HG02938 (cell line): ENCODE measurements at regions not wholly inside any gene's neighbourhood (a gene's known extent, or its start where the extent isn't known, plus 50 kb on each side); places are given as distances from the start of the nearest gene placed in this dataset.

Experiments
- ATAC-seq: cut with Tn5 transposase; IDR thresholded peaks from one replicate; pipeline ENCODE4 v1.9.1; 2021; ENCODE audit warnings: mild to moderate bottlenecking, moderate library complexity; ENCODE audit not compliant: unreplicated experiment

- ATAC-seq = no peak
These were observed 258.3 kb downstream of the TOMM20 start for GRCh38 chr1:234870020-234870981.

DNA sequence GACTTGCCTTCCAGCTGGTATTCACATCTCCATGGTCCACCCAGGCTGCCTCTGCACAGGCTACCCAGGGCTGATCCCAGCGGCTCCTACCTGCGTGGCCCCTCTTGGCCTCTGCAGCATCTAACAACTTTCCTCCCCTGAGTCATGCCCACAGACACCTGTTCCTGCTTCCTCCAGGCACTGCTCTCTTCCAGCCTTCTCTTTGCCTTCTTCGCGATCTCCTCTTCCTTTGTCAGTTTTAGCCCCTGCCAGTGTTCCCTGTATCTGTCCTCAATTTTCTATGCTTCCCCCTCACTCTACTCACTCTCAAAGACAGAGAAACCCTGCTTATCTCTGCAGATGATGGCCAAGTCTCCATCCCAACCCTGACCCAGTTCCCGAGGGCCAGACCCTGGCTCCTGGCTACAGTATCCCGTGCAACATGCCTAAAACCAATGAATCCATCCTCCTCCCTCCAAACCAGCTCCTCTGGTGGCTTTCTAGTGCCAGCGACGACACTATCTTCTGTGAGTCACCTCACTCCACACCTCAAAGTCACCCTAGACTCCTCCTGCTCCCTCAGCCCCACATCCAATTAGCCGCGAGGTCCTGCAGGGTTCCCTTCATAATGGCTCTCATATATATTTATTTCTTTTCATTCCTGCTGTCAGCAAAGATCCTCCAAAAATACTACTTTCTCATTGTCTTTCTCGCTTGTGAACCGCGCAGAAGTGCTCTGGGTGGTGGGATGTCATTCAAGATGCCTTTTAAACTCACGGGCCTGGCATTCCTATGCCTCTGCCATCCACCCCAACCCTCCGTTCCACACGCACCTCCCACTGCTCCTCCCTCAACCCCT lies 259.2 kb downstream of the TOMM20 start:
- no peak for ATAC-seq

DNA sequence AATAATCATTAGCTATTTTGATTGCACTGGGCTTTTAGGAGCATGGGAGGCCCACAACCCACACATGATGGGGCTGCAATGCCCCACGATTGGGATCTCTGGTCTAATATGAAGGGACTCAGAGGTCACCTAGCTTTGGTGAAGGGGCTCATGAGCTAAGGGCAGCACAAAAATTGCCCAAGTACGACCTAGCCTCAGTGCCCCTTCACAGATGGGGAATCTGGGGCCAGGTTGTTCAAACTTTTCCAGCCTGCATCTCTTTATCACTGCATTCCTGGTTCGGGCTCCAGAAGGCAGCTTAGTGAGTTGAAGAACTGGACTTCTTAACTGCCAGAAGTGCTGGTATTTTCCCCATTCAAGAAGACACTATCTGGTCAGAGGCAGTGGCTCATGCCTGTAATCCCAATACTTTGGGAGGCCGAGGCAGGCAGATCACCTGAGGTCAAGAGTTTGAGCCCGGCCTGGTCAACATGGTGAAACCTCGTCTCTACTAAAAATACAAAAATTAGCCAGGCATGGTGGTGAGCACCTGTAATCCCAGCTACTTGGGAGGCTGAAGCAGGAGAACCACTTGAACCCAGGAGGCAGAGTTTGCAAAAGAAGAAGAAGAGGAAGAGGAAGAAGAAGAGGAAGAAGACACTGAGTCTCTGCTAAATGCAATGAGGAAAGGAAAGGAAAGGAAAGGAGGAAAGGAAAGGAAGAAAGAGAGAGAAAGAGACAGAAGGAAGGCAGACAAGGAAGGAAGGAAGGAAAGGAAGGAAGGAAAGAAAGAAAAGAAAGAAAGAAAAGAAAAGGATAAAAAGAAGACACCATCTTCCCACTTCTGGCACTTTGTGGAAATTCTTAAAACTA lies 258.5 kb upstream of the IRF2BP2 start:
- ATAC-seq = no peak

GRCh38 chr1:234866007-234866866 lies 256.3 kb upstream of the IRF2BP2 start:
- no peak for ATAC-seq

GRCh38 chr1:234865171-234866006 lies 255.4 kb upstream of the IRF2BP2 start:
- ATAC-seq = no peak

GRCh38 chr1:234864116-234864515 lies 254.1 kb upstream of the IRF2BP2 start:
- ATAC-seq = no peak

GRCh38 chr1:234863551-234863971 lies 253.6 kb upstream of the IRF2BP2 start:
- no peak for ATAC-seq

- ATAC-seq = no peak
These were observed 253.1 kb upstream of the IRF2BP2 start for GRCh38 chr1:234862944-234863515.

DNA sequence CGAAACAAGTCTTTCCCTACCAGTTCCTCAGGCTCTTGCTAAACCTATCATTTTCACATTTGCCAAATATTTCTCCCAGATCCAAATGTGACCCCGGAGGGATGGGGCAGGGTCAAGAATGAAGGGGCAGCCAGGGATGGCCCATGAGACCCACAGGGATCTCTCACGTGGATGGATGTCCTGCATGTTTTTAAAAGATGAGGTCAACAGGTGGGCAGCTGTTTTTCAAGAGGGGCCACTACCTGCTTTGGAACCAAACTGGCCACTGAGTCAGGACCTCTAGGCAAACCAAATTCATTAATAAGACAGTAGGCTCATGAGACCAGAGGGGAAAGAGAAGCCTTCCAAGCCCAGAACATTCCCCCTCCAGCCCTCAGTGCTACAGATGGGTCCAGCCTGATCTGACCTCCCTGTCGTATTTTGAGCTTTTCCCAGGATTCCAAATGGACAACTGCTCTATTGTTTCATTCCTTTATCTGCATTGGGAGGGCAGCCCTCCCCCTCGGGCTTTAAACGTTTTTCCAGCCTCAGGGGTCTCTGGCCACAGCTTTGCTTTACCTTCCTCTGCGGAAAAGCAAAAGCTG lies 252.5 kb upstream of the IRF2BP2 start:
- ATAC-seq = no peak

DNA sequence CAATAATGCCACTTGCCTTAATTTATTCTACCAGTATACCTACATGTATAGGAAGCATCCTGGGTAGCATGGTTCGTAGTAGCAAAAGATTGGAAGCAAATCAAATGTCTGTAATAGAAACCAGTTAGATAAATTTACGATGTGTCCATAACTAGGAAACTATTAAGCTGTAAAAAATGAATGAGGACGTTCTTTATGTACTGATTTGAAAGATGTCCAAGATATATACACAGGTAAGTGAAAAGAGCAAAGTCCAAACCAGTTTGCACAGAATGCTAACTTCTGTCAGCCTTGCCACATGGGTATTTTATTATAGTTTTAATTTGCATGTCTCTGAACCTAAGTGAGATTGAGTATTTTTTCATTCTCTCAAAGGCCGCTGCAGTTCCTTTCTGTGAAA lies 251.8 kb upstream of the IRF2BP2 start:
- ATAC-seq = no peak

DNA sequence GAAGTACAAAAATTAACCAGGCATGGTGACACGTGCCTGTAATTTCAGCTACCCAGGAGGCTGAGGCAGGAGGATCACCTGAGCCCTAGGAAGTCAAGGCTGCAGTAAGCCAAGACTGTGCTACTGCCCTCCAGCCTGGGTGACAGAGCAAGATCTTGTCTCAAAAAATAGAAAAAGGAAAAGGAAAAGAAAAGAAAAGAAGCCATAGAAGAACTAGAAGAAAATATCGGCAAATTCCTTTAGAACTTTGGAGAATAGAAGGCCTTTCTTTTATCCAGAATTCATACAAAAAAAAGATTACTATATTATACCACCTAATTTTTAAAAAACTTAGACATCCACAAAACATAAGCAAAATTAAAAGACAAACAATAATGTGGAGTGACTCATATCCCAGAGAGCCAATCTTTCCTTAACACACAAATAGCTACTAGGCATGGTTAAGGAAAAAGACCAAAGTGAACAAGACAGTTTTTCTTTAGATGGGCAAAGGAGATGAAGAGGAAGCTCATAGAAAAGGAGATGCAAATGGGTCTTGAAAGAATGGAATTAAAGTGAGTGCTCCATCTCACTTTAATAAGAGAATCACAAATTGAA lies 251.1 kb upstream of the IRF2BP2 start:
- ATAC-seq = no peak

GRCh38 chr1:234858722-234859121 lies 248.7 kb upstream of the IRF2BP2 start:
- ATAC-seq = no peak

- ATAC-seq = no peak
These were observed 246.9 kb upstream of the IRF2BP2 start for GRCh38 chr1:234856845-234857245.

- ATAC-seq = no peak
These were observed 245.9 kb upstream of the IRF2BP2 start for GRCh38 chr1:234855851-234856250.

DNA sequence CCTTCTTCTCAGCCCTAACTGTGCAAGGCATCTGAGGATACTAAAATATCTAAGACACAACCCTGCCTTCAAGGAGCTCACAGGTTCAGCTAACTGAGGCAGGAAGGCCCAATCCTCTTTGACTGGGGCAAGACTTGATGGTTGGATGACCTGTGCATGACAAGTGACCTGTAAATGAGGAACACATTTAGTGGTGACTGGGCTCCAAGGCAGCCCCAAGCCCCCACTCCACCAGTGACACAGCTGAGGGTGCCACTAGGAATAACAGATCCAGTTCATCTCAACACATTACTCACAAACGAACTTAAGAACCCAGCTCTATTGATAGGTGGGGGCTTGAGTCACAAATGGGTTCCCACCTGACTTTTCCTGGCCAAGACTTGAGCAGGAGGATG lies 244.7 kb upstream of the IRF2BP2 start:
- ATAC-seq = no peak

- ATAC-seq = no peak
These were observed 244.1 kb upstream of the IRF2BP2 start for GRCh38 chr1:234853906-234854644.

- no peak for ATAC-seq
These were observed 242.7 kb upstream of the IRF2BP2 start for GRCh38 chr1:234852659-234853058.
